Neural cell (in vitro differentiated cells): ENCODE measurements at regions not wholly inside any gene's neighbourhood (a gene's known extent, or its start where the extent isn't known, plus 50 kb on each side); places are given as distances from the start of the nearest gene placed in this dataset.

Experiments used
- EP300 ChIP-seq: fragments of 450-650 bp; conservative IDR thresholded peaks from 2 replicates; pipeline ENCODE4 v1.6.1; 2014; ENCODE audit warnings: antibody characterized with exemption, mild to moderate bottlenecking, moderate library complexity; ENCODE audit not compliant: poor library complexity, severe bottlenecking
- EZH2 ChIP-seq: fragments of 200-600, 300-800 bp; shearing (Covaris generic), sonication (generic); IDR thresholded peaks from 2 replicates; pipeline ENCODE4 v1.6.1; 2014; ENCODE audit warnings: antibody characterized with exemption, low read length, borderline replicate concordance, mild to moderate bottlenecking; ENCODE audit not compliant: insufficient read depth, poor library complexity, severe bottlenecking
- MXI1 ChIP-seq: fragments of 450-650 bp; conservative IDR thresholded peaks from 2 replicates; pipeline ENCODE4 v1.6.1; 2014; ENCODE audit warnings: antibody characterized with exemption, mild to moderate bottlenecking; ENCODE audit not compliant: poor library complexity, severe bottlenecking
- POLR2AphosphoS5 ChIP-seq: IDR thresholded peaks from 2 replicates; pipeline ENCODE4 v1.6.1; 2012
- RAD21 ChIP-seq: fragments of 450-650 bp; conservative IDR thresholded peaks from 2 replicates; pipeline ENCODE4 v1.6.1; 2014; ENCODE audit warnings: antibody characterized with exemption, mild to moderate bottlenecking, moderate library complexity
- TAF1 ChIP-seq: IDR thresholded peaks from 2 replicates; pipeline ENCODE4 v1.6.1; 2012; ENCODE audit warnings: low read depth
- TF ChIP-seq, protein P1 (sequence below): fragments of 450-650 bp; IDR thresholded peaks from 2 replicates; pipeline ENCODE4 v1.5.1; 2014; ENCODE audit warnings: antibody characterized with exemption, mild to moderate bottlenecking, moderate library complexity; ENCODE audit not compliant: poor library complexity, severe bottlenecking
- TF ChIP-seq, protein P2 (sequence below): IDR thresholded peaks from 2 replicates; pipeline ENCODE4 v1.6.1; 2012; ENCODE audit warnings: borderline replicate concordance

DNA sequence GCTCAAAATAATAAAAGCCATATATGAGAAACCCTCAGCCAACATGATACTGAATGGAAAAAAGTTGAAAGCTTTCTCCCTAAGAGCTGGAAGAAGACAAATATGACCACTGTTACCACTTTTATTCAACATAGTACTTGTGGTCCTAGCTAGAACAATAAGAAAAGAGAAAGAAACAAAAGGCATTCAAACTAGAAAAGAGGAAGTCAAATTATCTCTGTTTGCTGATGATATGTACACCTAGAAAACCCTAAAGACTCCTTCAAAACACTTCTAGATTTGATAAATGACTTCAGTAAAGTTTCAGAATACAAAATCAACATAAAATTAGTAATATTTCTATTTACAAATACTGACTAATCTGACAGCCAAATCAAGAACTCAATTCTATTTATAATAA is 328.8 kb upstream of the GCFC2 start:
- TF ChIP-seq EZH2: no peak
- TF ChIP-seq MXI1: no peak
- TF ChIP-seq, protein P1, sequence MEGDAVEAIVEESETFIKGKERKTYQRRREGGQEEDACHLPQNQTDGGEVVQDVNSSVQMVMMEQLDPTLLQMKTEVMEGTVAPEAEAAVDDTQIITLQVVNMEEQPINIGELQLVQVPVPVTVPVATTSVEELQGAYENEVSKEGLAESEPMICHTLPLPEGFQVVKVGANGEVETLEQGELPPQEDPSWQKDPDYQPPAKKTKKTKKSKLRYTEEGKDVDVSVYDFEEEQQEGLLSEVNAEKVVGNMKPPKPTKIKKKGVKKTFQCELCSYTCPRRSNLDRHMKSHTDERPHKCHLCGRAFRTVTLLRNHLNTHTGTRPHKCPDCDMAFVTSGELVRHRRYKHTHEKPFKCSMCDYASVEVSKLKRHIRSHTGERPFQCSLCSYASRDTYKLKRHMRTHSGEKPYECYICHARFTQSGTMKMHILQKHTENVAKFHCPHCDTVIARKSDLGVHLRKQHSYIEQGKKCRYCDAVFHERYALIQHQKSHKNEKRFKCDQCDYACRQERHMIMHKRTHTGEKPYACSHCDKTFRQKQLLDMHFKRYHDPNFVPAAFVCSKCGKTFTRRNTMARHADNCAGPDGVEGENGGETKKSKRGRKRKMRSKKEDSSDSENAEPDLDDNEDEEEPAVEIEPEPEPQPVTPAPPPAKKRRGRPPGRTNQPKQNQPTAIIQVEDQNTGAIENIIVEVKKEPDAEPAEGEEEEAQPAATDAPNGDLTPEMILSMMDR: no peak
- no peak for TF ChIP-seq EP300
- TF ChIP-seq POLR2AphosphoS5: no peak
- TF ChIP-seq RAD21: no peak
- TF ChIP-seq TAF1: no peak
- TF ChIP-seq, protein P2, sequence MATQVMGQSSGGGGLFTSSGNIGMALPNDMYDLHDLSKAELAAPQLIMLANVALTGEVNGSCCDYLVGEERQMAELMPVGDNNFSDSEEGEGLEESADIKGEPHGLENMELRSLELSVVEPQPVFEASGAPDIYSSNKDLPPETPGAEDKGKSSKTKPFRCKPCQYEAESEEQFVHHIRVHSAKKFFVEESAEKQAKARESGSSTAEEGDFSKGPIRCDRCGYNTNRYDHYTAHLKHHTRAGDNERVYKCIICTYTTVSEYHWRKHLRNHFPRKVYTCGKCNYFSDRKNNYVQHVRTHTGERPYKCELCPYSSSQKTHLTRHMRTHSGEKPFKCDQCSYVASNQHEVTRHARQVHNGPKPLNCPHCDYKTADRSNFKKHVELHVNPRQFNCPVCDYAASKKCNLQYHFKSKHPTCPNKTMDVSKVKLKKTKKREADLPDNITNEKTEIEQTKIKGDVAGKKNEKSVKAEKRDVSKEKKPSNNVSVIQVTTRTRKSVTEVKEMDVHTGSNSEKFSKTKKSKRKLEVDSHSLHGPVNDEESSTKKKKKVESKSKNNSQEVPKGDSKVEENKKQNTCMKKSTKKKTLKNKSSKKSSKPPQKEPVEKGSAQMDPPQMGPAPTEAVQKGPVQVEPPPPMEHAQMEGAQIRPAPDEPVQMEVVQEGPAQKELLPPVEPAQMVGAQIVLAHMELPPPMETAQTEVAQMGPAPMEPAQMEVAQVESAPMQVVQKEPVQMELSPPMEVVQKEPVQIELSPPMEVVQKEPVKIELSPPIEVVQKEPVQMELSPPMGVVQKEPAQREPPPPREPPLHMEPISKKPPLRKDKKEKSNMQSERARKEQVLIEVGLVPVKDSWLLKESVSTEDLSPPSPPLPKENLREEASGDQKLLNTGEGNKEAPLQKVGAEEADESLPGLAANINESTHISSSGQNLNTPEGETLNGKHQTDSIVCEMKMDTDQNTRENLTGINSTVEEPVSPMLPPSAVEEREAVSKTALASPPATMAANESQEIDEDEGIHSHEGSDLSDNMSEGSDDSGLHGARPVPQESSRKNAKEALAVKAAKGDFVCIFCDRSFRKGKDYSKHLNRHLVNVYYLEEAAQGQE: no peak
